Lower leg skin (tissue), 4 donors: ENCODE measurements at regions not wholly inside any gene's neighbourhood (a gene's known extent, or its start where the extent isn't known, plus 50 kb on each side); places are given as distances from the start of the nearest gene placed in this dataset.

ENCODE experiments used
- DNase-seq, 2 donors: peaks; one replicate each; pipeline ENCODE4 v3.0.0-alpha.2; 2019; ENCODE audit warnings: low spot score in 2 of 2
- H3K4me3 ChIP-seq: fragments of 200-600 bp; sonication (generic); 2 replicates; pipeline ENCODE4 v1.5.1; 2017; ENCODE audit warnings: mild to moderate bottlenecking, low read depth; ENCODE audit not compliant: poor library complexity, severe bottlenecking
- CTCF ChIP-seq, 3 donors: fragments of 450-650 bp; IDR thresholded peaks; one replicate each; pipeline ENCODE4 v1.5.1; 2016; ENCODE audit warnings: antibody characterized with exemption in 3 of 3, mild to moderate bottlenecking in 3 of 3, moderate library complexity in 2 of 3
- POLR2A ChIP-seq, 2 donors: fragments of 450-650 bp; IDR thresholded peaks; one replicate each; pipeline ENCODE4 v1.6.1; 2016 to 2017; ENCODE audit warnings: antibody characterized with exemption in 2 of 2, mild to moderate bottlenecking in 1 of 2, moderate library complexity in 1 of 2
- WGBS, 2 donors: methylation state at CpG; one replicate each; pipeline ENCODE4 v1.1.5; 2018; 5-methylcytosine and 5-hydroxymethylcytosine counted together
- intact Hi-C: fragments of 100-400 bp; cut with DNase I; formaldehyde crosslinking; loops from one replicate; pipeline ENCODE4 v1.15.0; 2023; ENCODE audit warnings: low total_unique reads

- DNase-seq = no peak
- 90 to 94% methylated on average over 2 of the region's 2 CpGs for WGBS, 2 donors
- intact Hi-C loops = no loop called here
- TF ChIP-seq POLR2A (IDR thresholded peaks at IDR 0.05) (no peak), CTCF (IDR thresholded peaks at IDR 0.05) (no peak)
- H3K4me3 ChIP-seq = no peak overlapping the region
These were observed 57.1 kb upstream of the PRDM8 start for GRCh38 chr4:80140194-80140593.

GRCh38 chr4:80139671-80140070 is 57.6 kb upstream of the PRDM8 start:
- no peak for DNase-seq
- H3K4me3 ChIP-seq = no peak overlapping the region
- WGBS, 2 donors = 81 to 85% methylated on average over 3 of the region's 3 CpGs
- intact Hi-C loops = no loop called here
- no peak for TF ChIP-seq CTCF (IDR thresholded peaks at IDR 0.05)
- no peak for TF ChIP-seq POLR2A (IDR thresholded peaks at IDR 0.05)

DNA sequence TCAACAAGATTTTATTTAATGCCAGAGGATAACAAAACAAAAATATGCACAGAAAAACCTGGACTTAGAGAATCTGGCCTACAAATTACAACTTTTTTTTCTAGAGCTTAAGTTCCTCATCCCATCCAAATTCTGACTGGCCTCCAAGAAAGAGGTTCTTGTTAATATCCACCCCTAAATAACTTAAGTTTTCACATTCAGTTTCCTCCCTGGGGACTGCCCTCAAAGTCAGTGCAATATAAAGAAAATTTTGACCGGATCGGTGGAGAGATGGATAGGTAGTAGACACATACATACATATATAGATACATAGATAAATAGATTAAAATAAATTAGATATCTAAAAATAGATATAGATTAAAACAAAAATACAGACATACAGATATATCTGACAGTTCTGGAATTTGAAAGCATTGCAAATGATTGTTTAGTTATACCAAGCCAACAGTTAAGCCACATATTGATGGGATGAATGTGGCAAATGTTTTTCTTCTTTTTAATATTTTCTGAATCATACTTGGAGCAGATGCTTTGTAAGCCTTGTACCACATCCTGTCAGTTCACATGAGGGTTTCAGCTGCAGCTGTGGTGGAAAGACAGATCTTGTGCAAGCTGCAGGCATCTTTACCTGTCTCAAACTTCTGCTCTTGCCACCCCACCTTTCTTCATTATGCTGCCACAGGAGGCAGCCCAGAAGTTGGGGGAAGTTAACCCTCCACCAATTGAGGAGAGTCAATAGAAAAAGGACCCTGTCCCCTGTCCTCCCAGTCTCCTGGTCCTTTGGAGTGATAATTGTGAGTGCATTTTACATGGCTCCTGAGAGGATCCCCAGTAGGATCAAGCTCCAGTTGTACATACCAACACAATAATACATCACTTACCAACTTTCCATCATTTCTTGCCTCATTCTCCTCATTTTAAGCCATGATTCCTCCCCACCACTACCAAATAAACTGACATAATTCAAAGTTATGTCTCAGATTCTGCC is 58.5 kb upstream of the PRDM8 start:
- no peak for TF ChIP-seq CTCF (IDR thresholded peaks at IDR 0.05)
- no peak for TF ChIP-seq POLR2A (IDR thresholded peaks at IDR 0.05)
- intact Hi-C loops = no loop called here
- DNase-seq = peak in 1 of 2 donors; percentile 30
- 71% methylated on average over 2 of the region's 2 CpGs for WGBS, 2 donors
- no peak overlapping the region for H3K4me3 ChIP-seq

DNA sequence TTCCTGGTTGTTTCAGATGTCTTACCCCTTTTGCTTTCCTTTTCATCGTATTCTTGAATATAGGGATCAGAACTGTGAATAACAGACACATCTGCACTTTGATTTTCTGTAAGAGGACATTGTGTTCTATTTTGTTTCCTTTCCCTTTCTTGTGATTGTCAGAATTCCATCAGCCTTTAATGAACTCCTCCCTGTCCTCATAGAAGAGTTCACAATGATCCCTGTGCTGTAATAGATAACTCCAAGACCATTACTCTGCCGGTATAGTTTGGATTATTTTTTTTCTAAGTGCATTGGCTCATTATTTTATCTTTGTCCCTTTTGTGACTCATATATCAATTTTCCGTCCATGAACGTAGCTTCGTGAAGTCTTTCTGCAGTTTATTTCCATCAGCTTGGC is 59.7 kb upstream of the PRDM8 start:
- DNase-seq = no peak
- TF ChIP-seq POLR2A (IDR thresholded peaks at IDR 0.05) (no peak), CTCF (IDR thresholded peaks at IDR 0.05) (no peak)
- WGBS, 2 donors = 75 to 82% methylated on average over 5 of the region's 5 CpGs
- no peak overlapping the region for H3K4me3 ChIP-seq
- intact Hi-C loops = no loop called here

- WGBS, 2 donors = 46 to 64% methylated on average over 1 of the region's 1 CpG
- no peak overlapping the region for H3K4me3 ChIP-seq
- no peak for TF ChIP-seq POLR2A (IDR thresholded peaks at IDR 0.05)
- TF ChIP-seq CTCF (IDR thresholded peaks at IDR 0.05) = no peak
- DNase-seq = no peak
- intact Hi-C loops = no loop called here
These were observed 61.0 kb upstream of the PRDM8 start for GRCh38 chr4:80136270-80136669.

DNA sequence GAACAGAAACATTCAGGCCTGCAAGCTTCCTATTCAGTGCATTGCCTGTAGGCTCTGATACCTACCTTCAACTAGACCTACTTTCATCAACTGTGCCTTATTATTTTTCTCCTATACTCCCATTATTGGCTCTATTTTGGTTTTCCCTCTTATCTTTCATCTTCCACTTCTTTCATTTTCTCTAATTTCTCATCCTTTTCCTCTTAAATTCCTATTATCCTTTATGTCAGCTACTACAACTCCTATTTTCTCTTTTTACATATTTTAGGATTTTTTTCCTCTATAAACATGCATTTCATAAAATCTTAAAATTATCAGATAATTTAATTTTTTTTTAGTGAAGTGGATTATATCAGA is 61.6 kb upstream of the PRDM8 start:
- intact Hi-C loops = no loop called here
- no peak for TF ChIP-seq POLR2A (IDR thresholded peaks at IDR 0.05)
- TF ChIP-seq CTCF (IDR thresholded peaks at IDR 0.05) = no peak
- H3K4me3 ChIP-seq = no peak overlapping the region
- no peak for DNase-seq
